ENCODE measurements at regions not wholly inside any gene's neighbourhood (a gene's known extent, or its start where the extent isn't known, plus 50 kb on each side); places are given as distances from the start of the nearest gene placed in this dataset.

- no peak for ATAC-seq (ENCODE audit: low read depth)
- H3K9me3 ChIP-seq (ENCODE audit: severe bottlenecking) = no peaks in the 10 kb centered on the region
- H3K27me3 ChIP-seq (ENCODE audit: insufficient read depth, poor library complexity, severe bottlenecking) = no peaks in the 10 kb centered on the region
- TF ChIP-seq, protein P1, sequence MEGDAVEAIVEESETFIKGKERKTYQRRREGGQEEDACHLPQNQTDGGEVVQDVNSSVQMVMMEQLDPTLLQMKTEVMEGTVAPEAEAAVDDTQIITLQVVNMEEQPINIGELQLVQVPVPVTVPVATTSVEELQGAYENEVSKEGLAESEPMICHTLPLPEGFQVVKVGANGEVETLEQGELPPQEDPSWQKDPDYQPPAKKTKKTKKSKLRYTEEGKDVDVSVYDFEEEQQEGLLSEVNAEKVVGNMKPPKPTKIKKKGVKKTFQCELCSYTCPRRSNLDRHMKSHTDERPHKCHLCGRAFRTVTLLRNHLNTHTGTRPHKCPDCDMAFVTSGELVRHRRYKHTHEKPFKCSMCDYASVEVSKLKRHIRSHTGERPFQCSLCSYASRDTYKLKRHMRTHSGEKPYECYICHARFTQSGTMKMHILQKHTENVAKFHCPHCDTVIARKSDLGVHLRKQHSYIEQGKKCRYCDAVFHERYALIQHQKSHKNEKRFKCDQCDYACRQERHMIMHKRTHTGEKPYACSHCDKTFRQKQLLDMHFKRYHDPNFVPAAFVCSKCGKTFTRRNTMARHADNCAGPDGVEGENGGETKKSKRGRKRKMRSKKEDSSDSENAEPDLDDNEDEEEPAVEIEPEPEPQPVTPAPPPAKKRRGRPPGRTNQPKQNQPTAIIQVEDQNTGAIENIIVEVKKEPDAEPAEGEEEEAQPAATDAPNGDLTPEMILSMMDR (IDR thresholded peaks at IDR 0.05; ENCODE audit: poor library complexity, severe bottlenecking) = no peak
- peak overlapping the region; percentile 97 for H3K27ac ChIP-seq (ENCODE audit: poor library complexity, severe bottlenecking)
- DNase-seq (ENCODE audit: low spot score) = no peak
- peaks cover 61% of the 10 kb centered on the region for H3K4me1 ChIP-seq (ENCODE audit: insufficient read depth, poor library complexity, severe bottlenecking)
- H3K4me3 ChIP-seq (ENCODE audit: severe bottlenecking) = no peak overlapping the region
- H3K36me3 ChIP-seq (ENCODE audit: low read depth) = peaks cover 95% of the 10 kb centered on the region
Observed at GRCh38 chrX:45765281-45765680, 564.6 kb upstream of the DIPK2B start.

DNA sequence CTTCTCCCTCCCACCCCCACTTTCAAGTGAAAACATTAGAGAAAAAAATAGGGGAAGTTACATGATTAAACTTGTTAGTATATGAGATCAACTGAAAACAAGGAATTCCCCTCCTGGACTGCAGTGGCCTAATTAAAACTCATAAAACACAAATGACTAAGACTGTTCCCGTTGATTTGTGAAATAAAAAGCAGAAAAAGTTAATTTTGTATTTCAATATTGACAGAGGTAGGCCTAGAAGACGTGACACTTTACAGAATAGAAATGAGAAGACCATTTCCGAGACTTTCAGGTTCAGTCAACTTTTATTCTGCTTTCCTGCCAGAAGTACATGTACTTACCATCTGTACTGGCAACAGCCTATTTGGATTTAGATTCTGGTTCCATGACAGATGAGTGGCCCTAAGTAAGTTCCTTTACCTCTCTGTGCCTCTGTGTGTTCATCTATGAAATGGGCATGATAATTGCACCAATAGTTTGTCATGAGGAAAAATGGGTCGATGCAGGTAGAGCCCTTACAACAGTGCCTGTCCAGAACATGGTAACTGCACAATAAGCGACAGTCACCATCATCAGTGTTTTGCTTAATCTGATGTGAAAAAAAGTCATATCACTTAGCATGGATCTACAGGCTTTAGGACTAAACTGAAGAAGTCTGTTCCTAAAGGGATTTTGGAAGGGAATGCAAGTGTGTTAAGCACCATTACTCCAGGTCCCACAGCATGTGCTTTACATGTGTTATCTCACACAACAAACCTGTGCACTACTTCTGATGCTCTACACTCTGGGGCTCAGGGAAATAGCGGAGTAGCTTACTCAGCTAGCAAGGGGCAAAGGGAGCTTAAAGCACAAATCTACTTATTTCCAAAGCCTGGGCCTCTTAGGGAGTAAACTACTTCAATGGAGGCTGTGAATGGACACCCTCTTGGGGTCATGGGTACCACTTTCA is 562.3 kb upstream of the DIPK2B start:
- Histone ChIP-seq H3K4me3 (ENCODE audit: severe bottlenecking) (no peak overlapping the region), H3K4me1 (ENCODE audit: insufficient read depth, poor library complexity, severe bottlenecking) (peaks cover 84% of the 10 kb centered on the region)

DNA sequence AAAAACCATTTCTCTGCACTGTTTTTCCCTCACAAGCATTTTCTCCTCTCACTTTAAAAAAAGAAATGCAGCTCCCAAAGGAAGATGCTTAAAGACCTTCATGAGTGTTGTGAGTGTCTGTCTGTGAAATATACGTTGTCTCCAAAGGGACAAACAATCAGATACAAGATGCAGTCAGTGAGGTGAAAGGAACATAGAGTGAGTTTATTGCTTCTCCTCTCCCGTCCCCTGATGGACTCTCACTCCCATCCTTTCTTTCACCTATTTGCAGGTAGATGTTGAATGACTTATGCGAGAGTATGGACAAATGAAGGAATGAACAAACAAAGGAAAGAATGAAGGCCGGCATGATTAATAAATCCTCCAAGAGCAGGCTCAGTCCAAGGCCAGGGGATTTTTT is 561.2 kb upstream of the DIPK2B start:
- Histone ChIP-seq H3K27me3 (ENCODE audit: insufficient read depth, poor library complexity, severe bottlenecking) (no peaks in the 10 kb centered on the region), H3K4me1 (ENCODE audit: insufficient read depth, poor library complexity, severe bottlenecking) (peaks cover 94% of the 10 kb centered on the region), H3K27ac (ENCODE audit: poor library complexity, severe bottlenecking) (peak overlapping the region; percentile 97), H3K36me3 (ENCODE audit: low read depth) (peaks cover 98% of the 10 kb centered on the region), H3K4me3 (ENCODE audit: severe bottlenecking) (no peak overlapping the region), H3K9me3 (ENCODE audit: severe bottlenecking) (no peaks in the 10 kb centered on the region)
- DNase-seq (ENCODE audit: low spot score) = no peak
- TF ChIP-seq, protein P1 (IDR thresholded peaks at IDR 0.05; ENCODE audit: poor library complexity, severe bottlenecking) = no peak
- ATAC-seq (ENCODE audit: low read depth) = no peak

More for the DNA sequence above, 562.3 kb upstream of the DIPK2B start:
- TF ChIP-seq, protein P1 (IDR thresholded peaks at IDR 0.05; ENCODE audit: poor library complexity, severe bottlenecking) = no peak
- ATAC-seq (ENCODE audit: low read depth) (no peak), DNase-seq (ENCODE audit: low spot score) (no peak)
- Histone ChIP-seq H3K27me3 (ENCODE audit: insufficient read depth, poor library complexity, severe bottlenecking) (no peaks in the 10 kb centered on the region), H3K36me3 (ENCODE audit: low read depth) (peaks cover 98% of the 10 kb centered on the region), H3K9me3 (ENCODE audit: severe bottlenecking) (no peaks in the 10 kb centered on the region), H3K27ac (ENCODE audit: poor library complexity, severe bottlenecking) (peak overlapping the region; percentile 97)

DNA sequence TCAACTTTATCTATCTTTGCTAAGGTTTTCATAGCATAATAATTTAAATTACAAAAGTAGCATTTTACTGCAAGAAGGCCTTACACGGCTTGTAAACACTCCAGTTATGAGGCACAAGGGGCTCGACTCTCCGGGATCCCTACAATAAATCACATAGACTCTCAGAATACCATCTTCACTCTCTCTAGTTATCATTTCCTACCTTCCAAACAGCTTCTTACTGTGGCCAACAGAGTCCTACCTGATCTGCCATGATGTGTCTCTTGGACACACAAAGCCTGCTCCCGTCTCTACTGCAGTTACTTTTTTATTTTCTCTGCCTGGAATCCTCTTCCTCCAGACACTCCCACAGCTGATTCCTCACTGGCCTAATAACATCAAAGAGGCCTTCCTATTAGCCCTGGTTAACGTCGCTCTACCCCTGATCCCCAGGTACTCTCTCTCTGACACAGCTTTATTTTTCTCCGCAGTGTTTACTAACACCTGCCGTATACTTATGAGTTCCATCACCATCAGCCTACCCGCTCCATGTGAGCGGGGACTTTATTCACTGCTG is 559.6 kb upstream of the DIPK2B start:
- Histone ChIP-seq H3K36me3 (ENCODE audit: low read depth) (peaks cover 96% of the 10 kb centered on the region), H3K4me1 (ENCODE audit: insufficient read depth, poor library complexity, severe bottlenecking) (peaks cover 95% of the 10 kb centered on the region)

More for the DNA sequence above, 559.6 kb upstream of the DIPK2B start:
- peak; percentile 9; the same call in 1 of the 3 replicates for ATAC-seq (ENCODE audit: low read depth)
- TF ChIP-seq, protein P1 (IDR thresholded peaks at IDR 0.05; ENCODE audit: poor library complexity, severe bottlenecking) = no peak
- Histone ChIP-seq H3K4me3 (ENCODE audit: severe bottlenecking) (no peak overlapping the region), H3K27me3 (ENCODE audit: insufficient read depth, poor library complexity, severe bottlenecking) (no peaks in the 10 kb centered on the region), H3K27ac (ENCODE audit: poor library complexity, severe bottlenecking) (peak overlapping the region; percentile 97), H3K9me3 (ENCODE audit: severe bottlenecking) (no peaks in the 10 kb centered on the region)
- DNase-seq (ENCODE audit: low spot score) = no peak

Measured in RWPE2 (cell line).